ENCODE measurements at regions not wholly inside any gene's neighbourhood (a gene's known extent, or its start where the extent isn't known, plus 50 kb on each side); places are given as distances from the start of the nearest gene placed in this dataset.

DNA sequence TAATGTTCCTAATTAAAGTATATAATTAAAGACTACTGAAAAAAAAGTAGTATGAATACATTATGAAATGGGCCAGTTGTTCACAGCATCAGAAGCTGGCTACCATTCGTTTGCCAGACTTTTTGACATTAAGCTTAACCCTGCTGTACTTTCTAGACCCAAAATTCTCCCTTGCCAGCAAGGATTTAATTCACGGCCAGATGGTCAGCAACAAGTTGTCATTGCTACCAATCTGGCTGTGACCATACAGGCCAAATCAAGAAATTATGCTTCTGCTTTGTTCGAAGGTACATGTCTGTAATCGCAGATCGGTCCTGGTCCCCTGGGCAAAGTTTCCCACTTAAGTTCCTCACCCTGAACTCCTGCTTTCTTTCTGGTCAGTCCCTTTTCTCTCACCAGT, 217.7 kb upstream of the ATXN7L3B start:
- no peak for FAIRE-seq

DNA sequence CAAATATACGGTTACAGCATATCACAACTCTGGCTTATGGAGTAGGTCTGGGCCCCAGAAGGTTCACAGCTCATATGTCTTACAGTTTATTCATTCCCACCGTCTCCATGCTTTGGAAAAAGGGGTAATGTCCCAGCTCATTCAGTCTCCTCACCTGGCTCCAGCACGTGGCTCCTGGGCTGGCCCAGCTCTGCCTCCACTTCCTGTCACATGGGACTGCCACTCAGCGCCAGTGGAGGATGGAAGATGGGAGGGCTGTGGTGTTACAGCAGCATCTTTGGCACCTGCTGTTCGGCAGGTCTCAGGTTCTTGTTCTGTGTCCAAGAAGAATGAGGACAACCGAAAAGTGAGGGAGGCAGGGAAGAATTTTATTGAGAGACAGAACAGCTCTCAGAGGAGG, 216.3 kb upstream of the ATXN7L3B start:
- no peak overlapping the region for H3K4me2 ChIP-seq (ENCODE audit: control insufficient read depth, extremely low read depth, insufficient read depth, low read depth, low read length)
- no peaks in the 10 kb centered on the region for H3K27me3 ChIP-seq (ENCODE audit: control insufficient read depth, extremely low read depth, insufficient read depth, low read length)
- H2AFZ ChIP-seq (ENCODE audit: control insufficient read depth, low read length): no peak overlapping the region
- H3K79me2 ChIP-seq (ENCODE audit: control insufficient read depth, insufficient read depth, low read length): no peaks in the 10 kb centered on the region
- DNase-seq (ENCODE audit: low read depth, low spot score) (no peak), FAIRE-seq (no peak)
- no peak overlapping the region for H3K4me3 ChIP-seq (ENCODE audit: control insufficient read depth in 2 of 3, extremely low read depth in 1 of 3, insufficient read depth in 2 of 3, low read depth in 1 of 3, low read length in 3 of 3)
- H3K4me1 ChIP-seq (ENCODE audit: control insufficient read depth, extremely low read depth, insufficient read depth, low read length): no peaks in the 10 kb centered on the region
- TF ChIP-seq, protein P1, sequence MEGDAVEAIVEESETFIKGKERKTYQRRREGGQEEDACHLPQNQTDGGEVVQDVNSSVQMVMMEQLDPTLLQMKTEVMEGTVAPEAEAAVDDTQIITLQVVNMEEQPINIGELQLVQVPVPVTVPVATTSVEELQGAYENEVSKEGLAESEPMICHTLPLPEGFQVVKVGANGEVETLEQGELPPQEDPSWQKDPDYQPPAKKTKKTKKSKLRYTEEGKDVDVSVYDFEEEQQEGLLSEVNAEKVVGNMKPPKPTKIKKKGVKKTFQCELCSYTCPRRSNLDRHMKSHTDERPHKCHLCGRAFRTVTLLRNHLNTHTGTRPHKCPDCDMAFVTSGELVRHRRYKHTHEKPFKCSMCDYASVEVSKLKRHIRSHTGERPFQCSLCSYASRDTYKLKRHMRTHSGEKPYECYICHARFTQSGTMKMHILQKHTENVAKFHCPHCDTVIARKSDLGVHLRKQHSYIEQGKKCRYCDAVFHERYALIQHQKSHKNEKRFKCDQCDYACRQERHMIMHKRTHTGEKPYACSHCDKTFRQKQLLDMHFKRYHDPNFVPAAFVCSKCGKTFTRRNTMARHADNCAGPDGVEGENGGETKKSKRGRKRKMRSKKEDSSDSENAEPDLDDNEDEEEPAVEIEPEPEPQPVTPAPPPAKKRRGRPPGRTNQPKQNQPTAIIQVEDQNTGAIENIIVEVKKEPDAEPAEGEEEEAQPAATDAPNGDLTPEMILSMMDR (optimal IDR thresholded peaks at IDR 0.05 in 1 of 3, IDR thresholded peaks at IDR 0.05 in 1 of 3, conservative IDR thresholded peaks at IDR 0.05 in 1 of 3; ENCODE audit: extremely low read depth in 1 of 3, insufficient read depth in 2 of 3, low read length in 3 of 3): no peak
- TF ChIP-seq EZH2 (IDR thresholded peaks at IDR 0.05; ENCODE audit: low read length): no peak
- dilution Hi-C loops (cut with MboI; ENCODE audit: extremely low pct_ligation_motif_present, low sequenced_read_pairs): no loop called here
- H3K9ac ChIP-seq (ENCODE audit: control insufficient read depth, extremely low read depth, insufficient read depth, low read length): no peak overlapping the region
- H3K36me3 ChIP-seq (ENCODE audit: control insufficient read depth in 2 of 2, extremely low read depth in 1 of 2, insufficient read depth in 2 of 2, low read length in 2 of 2): no peaks in the 10 kb centered on the region
- no peaks in the 10 kb centered on the region for H3K9me1 ChIP-seq (ENCODE audit: control insufficient read depth, extremely low read depth, insufficient read depth, low read length)
- H4K20me1 ChIP-seq (ENCODE audit: control insufficient read depth, extremely low read depth, insufficient read depth, low read length): no peaks in the 10 kb centered on the region
- no peaks in the 10 kb centered on the region for H3K9me3 ChIP-seq (ENCODE audit: control insufficient read depth, low read depth, low read length)
- H3K27ac ChIP-seq (ENCODE audit: control insufficient read depth, insufficient read depth, low read length): no peak overlapping the region

More for the DNA sequence above, 217.7 kb upstream of the ATXN7L3B start:
- Histone ChIP-seq H3K36me3 (ENCODE audit: control insufficient read depth in 2 of 2, extremely low read depth in 1 of 2, insufficient read depth in 2 of 2, low read length in 2 of 2) (no peaks in the 10 kb centered on the region), H3K79me2 (ENCODE audit: control insufficient read depth, insufficient read depth, low read length) (no peaks in the 10 kb centered on the region), H3K4me3 (ENCODE audit: control insufficient read depth in 2 of 3, extremely low read depth in 1 of 3, insufficient read depth in 2 of 3, low read depth in 1 of 3, low read length in 3 of 3) (no peak overlapping the region), H3K4me2 (ENCODE audit: control insufficient read depth, extremely low read depth, insufficient read depth, low read depth, low read length) (no peak overlapping the region), H4K20me1 (ENCODE audit: control insufficient read depth, extremely low read depth, insufficient read depth, low read length) (no peaks in the 10 kb centered on the region), H3K4me1 (ENCODE audit: control insufficient read depth, extremely low read depth, insufficient read depth, low read length) (no peaks in the 10 kb centered on the region), H3K9ac (ENCODE audit: control insufficient read depth, extremely low read depth, insufficient read depth, low read length) (no peak overlapping the region), H3K27ac (ENCODE audit: control insufficient read depth, insufficient read depth, low read length) (no peak overlapping the region), H3K27me3 (ENCODE audit: control insufficient read depth, extremely low read depth, insufficient read depth, low read length) (no peaks in the 10 kb centered on the region), H3K9me1 (ENCODE audit: control insufficient read depth, extremely low read depth, insufficient read depth, low read length) (no peaks in the 10 kb centered on the region), H3K9me3 (ENCODE audit: control insufficient read depth, low read depth, low read length) (no peaks in the 10 kb centered on the region), H2AFZ (ENCODE audit: control insufficient read depth, low read length) (no peak overlapping the region)
- dilution Hi-C loops (cut with MboI; ENCODE audit: extremely low pct_ligation_motif_present, low sequenced_read_pairs): no loop called here
- TF ChIP-seq, protein P1 (optimal IDR thresholded peaks at IDR 0.05 in 1 of 3, IDR thresholded peaks at IDR 0.05 in 1 of 3, conservative IDR thresholded peaks at IDR 0.05 in 1 of 3; ENCODE audit: extremely low read depth in 1 of 3, insufficient read depth in 2 of 3, low read length in 3 of 3): no peak
- no peak for TF ChIP-seq EZH2 (IDR thresholded peaks at IDR 0.05; ENCODE audit: low read length)
- no peak for DNase-seq (ENCODE audit: low read depth, low spot score)

Data from keratinocyte (primary cell).